ENCODE measurements at regions not wholly inside any gene's neighbourhood (a gene's known extent, or its start where the extent isn't known, plus 50 kb on each side); places are given as distances from the start of the nearest gene placed in this dataset.

GRCh38 chr11:71138737-71139425 is 113.5 kb downstream of the SHANK2 start:
- 68% methylated on average over 5 of the region's 15 CpGs for WGBS (ENCODE audit: insufficient coverage, low coverage, low lambda C conversion rate, missing lambda C conversion rate)
- TF ChIP-seq CTCF (IDR thresholded peaks at IDR 0.05) (no peak), POLR2A (IDR thresholded peaks at IDR 0.05) (no peak)
- Histone ChIP-seq H3K4me1 (peaks cover 0 to 11% (median 3%) of the 10 kb centered on the region in 4 donors), H3K27ac (no peak overlapping the region), H3K4me3 (no peak overlapping the region), H3K27me3 (no peaks in the 10 kb centered on the region), H3K9me3 (no peaks in the 10 kb centered on the region), H3K36me3 (no peaks in the 10 kb centered on the region)
- no peak for DNase-seq
- no peak for ATAC-seq
- intact Hi-C loops (cut with DNase I) = no loop called here

GRCh38 chr11:71137376-71137775 is 115.0 kb downstream of the SHANK2 start:
- TF ChIP-seq POLR2A (IDR thresholded peaks at IDR 0.05) = no peak
- no peak for TF ChIP-seq CTCF (IDR thresholded peaks at IDR 0.05)
- no peak for DNase-seq
- 83% methylated on average over 2 of the region's 9 CpGs for whole genome bisulfite sequencing (ENCODE audit: insufficient coverage, low coverage, low lambda C conversion rate, missing lambda C conversion rate)

GRCh38 chr11:71136095-71136845 is 116.1 kb downstream of the SHANK2 start:
- TF ChIP-seq POLR2A (IDR thresholded peaks at IDR 0.05) = no peak
- TF ChIP-seq CTCF (IDR thresholded peaks at IDR 0.05) = no peak
- Histone ChIP-seq H3K9me3 (no peaks in the 10 kb centered on the region), H3K4me1 (peaks cover 0 to 11% (median 3%) of the 10 kb centered on the region in 4 donors), H3K27ac (no peak overlapping the region), H3K27me3 (no peaks in the 10 kb centered on the region), H3K4me3 (no peak overlapping the region), H3K36me3 (no peaks in the 10 kb centered on the region)
- intact Hi-C loops (cut with DNase I) = no loop called here
- WGBS (ENCODE audit: insufficient coverage, low coverage, low lambda C conversion rate, missing lambda C conversion rate) = 88% methylated on average over 4 of the region's 7 CpGs
- no peak for DNase-seq
- ATAC-seq = no peak

More at GRCh38 chr11:71137376-71137775, 115.0 kb downstream of the SHANK2 start:
- Histone ChIP-seq H3K9me3 (no peaks in the 10 kb centered on the region), H3K4me3 (no peak overlapping the region), H3K27me3 (no peaks in the 10 kb centered on the region), H3K36me3 (no peaks in the 10 kb centered on the region), H3K27ac (no peak overlapping the region), H3K4me1 (peaks cover 0 to 11% (median 3%) of the 10 kb centered on the region in 4 donors)
- ATAC-seq = no peak
- intact Hi-C loops (cut with DNase I) = no loop called here

- no peak for ATAC-seq
- Histone ChIP-seq H3K4me3 (no peak overlapping the region), H3K9me3 (no peaks in the 10 kb centered on the region), H3K36me3 (no peaks in the 10 kb centered on the region), H3K27me3 (no peaks in the 10 kb centered on the region), H3K4me1 (peaks cover 0 to 9% (median 3%) of the 10 kb centered on the region in 4 donors), H3K27ac (no peak overlapping the region)
- intact Hi-C loops (cut with DNase I) = no loop called here
- no peak for DNase-seq
- 90% methylated on average over 5 of the region's 6 CpGs for WGBS (ENCODE audit: insufficient coverage, low coverage, low lambda C conversion rate, missing lambda C conversion rate)
- no peak for TF ChIP-seq POLR2A (IDR thresholded peaks at IDR 0.05)
- no peak for TF ChIP-seq CTCF (IDR thresholded peaks at IDR 0.05)
These were observed 117.3 kb downstream of the SHANK2 start for GRCh38 chr11:71135112-71135511.
